ENCODE measurements at regions not wholly inside any gene's neighbourhood (a gene's known extent, or its start where the extent isn't known, plus 50 kb on each side); places are given as distances from the start of the nearest gene placed in this dataset.
"Not testable (repeated sequence)": the region's sequence is repeated elsewhere in the genome, so short reads cannot be mapped to it uniquely, and the experiment has no call there.

DNA sequence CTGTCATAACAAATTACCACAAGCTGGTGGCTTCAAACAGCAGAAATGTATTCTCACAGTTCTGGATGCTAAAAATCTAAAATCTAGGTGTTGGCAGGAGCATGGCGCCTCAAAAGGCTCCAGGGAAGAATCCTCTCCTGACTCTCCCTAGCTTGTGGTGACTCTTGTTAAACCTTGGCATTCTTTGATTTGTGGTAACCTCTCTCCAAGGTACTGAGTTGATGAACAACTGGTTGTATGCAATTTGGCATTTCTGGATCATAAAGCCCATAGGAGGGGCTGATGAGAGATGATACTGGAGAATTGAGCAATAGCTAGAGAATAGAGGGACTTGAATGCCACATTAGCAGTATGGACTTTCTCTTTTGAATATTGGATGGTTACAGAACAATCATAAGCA is 821.8 kb downstream of the TBL1XR1 start:
- Mint-ChIP-seq H3K4me3 (no peak overlapping the region), H3K27ac (no peak overlapping the region), H3K9me3 (ENCODE audit: low read depth) (no peaks in the 10 kb centered on the region), H3K27me3 (no peaks in the 10 kb centered on the region), H3K36me3 (no peaks in the 10 kb centered on the region), H3K4me1 (no peaks in the 10 kb centered on the region)
- CTCF ChIA-PET: no interaction called here
- ATAC-seq (no peak), DNase-seq (no peak)

DNA sequence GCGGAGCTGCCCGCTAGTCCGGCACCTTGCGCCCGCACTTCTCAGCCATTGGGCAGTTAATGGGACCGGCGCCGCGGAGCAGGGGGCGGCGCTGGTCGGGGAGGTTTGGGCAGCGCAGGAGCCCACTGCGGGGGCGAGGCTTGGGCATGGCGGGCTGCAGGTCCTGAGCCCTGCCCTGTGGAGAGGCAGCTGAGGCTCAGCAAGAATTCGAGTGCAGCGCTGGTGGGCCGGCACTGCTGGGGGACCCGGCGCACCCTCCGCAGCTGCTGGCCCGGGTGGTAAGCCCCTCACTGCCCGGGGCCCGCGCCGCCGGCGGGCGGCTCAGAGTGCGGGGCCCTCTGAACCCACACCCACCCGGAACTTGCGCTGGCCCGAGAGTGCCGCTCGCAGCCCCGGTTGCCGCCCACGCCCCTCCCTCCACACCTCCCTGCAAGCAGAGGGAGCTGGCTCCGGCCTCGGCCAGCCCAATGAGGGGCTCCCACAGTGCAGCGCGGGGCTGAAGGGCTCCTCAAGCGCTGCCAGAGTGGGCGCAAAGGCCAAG is 835.0 kb downstream of the TBL1XR1 start:
- H3K4me1 Mint-ChIP-seq: no peaks in the 10 kb centered on the region
- CTCF ChIA-PET: no interaction called here
- H3K9me3 Mint-ChIP-seq (ENCODE audit: low read depth): peaks cover 6% of the 10 kb centered on the region
- H3K36me3 Mint-ChIP-seq: no peaks in the 10 kb centered on the region
- no peak overlapping the region for H3K27ac Mint-ChIP-seq
- DNase-seq (no peak), ATAC-seq (no peak)
- no peaks in the 10 kb centered on the region for H3K27me3 Mint-ChIP-seq
- no peak overlapping the region for H3K4me3 Mint-ChIP-seq

DNA sequence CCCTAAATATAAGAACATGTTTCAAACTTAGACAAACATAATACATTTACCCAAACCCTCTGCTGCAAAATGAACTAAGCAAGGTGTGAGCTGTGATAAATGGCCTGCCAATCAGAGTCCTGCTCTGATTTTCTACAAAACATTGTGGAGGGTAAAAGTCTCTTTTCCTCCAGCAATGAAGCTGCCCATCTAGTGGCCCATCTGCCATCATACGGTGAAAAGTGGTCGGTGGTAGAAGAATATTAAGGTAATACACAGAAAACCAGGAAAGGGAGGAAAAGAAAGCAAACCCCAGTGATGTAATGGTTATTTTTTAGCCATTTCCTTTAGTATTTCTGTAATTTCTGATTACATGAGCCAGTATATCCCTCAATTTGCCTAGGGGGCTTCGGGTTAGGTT is 838.1 kb downstream of the TBL1XR1 start:
- Mint-ChIP-seq H3K9me3 (ENCODE audit: low read depth) (peaks cover 6% of the 10 kb centered on the region), H3K27me3 (no peaks in the 10 kb centered on the region), H3K4me1 (no peaks in the 10 kb centered on the region), H3K4me3 (no peak overlapping the region), H3K36me3 (no peaks in the 10 kb centered on the region), H3K27ac (no peak overlapping the region)
- ATAC-seq (no peak), DNase-seq (no peak)
- CTCF ChIA-PET: no interaction called here

DNA sequence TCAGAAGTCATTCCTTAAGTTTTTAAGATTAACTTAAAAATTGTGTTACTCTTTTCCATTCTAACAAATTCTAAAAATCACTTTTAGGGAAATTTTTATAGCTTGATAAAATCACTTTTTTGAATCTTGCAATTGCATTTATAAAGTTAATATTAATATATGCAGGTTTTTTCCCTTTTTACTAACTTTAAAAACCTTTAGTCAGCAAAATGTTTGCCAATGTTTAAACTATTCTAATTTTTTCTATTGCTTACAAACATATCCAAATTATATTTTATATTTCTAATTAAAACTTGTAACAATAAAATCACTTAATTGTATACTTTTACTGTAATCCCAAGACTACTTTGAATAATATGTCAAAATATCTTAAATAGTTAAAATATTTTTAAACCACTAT is 839.4 kb downstream of the TBL1XR1 start:
- DNase-seq (no peak), ATAC-seq (no peak)
- no peaks in the 10 kb centered on the region for H3K4me1 Mint-ChIP-seq
- CTCF ChIA-PET: no interaction called here
- H3K9me3 Mint-ChIP-seq (ENCODE audit: low read depth): peaks cover 6% of the 10 kb centered on the region
- no peak overlapping the region for H3K27ac Mint-ChIP-seq
- H3K4me3 Mint-ChIP-seq: no peak overlapping the region
- H3K36me3 Mint-ChIP-seq: no peaks in the 10 kb centered on the region
- no peaks in the 10 kb centered on the region for H3K27me3 Mint-ChIP-seq

DNA sequence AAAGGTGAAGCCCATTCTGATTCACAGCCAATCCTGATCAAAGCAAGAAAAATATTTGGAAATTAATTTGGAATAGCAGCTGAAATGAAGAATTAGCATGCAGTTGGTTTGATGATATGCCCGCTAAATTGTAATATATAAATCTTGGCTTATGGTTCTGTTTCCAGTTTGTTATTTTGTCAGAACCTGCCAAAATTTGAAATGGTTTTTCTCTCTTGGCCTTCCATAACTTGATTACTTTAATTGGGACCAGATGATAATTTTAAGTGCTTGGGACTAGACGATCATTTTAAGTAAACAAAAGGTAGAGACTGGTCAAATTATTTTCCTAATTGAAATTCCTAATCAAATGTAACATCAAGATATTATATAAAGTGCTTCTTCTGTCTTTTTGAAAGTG is 842.4 kb downstream of the TBL1XR1 start:
- DNase-seq: no peak
- Mint-ChIP-seq H3K27ac (no peak overlapping the region), H3K4me3 (no peak overlapping the region), H3K4me1 (no peaks in the 10 kb centered on the region), H3K27me3 (no peaks in the 10 kb centered on the region), H3K9me3 (ENCODE audit: low read depth) (peaks cover 3% of the 10 kb centered on the region), H3K36me3 (no peaks in the 10 kb centered on the region)
- CTCF ChIA-PET: no interaction called here
- no peak for ATAC-seq

DNA sequence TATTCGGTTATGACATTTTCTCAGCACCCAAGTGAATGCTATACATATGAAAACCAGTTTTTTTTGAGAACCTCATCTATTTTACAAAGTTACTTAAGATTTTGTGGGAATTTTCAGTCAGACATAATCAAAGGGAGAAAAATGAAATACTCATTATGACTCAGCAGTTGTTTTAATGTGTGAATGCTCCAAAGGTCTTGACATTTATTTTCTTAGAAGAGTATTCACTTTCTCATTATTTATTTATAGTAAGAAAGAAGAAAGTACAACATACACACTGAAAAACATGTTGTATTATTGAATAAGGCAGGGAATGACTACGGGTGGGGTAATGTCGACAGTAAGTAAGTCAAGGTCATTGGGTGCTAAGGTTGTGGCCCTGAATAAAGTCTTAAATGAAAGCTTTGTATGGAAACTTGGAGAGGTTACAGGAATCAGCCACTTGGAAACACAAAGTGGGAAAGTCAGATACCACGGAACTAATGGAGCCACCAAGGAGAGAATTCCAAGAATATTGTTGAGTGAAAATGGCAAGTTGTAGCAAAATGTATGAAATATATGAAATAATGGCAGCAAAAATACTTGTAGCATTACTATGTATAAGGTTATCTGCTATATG is 844.5 kb downstream of the TBL1XR1 start:
- DNase-seq (no peak), ATAC-seq (no peak)
- Mint-ChIP-seq H3K9me3 (ENCODE audit: low read depth) (peaks cover 3% of the 10 kb centered on the region), H3K4me3 (no peak overlapping the region), H3K27me3 (no peaks in the 10 kb centered on the region), H3K36me3 (no peaks in the 10 kb centered on the region), H3K4me1 (no peaks in the 10 kb centered on the region), H3K27ac (no peak overlapping the region)
- CTCF ChIA-PET: no interaction called here

DNA sequence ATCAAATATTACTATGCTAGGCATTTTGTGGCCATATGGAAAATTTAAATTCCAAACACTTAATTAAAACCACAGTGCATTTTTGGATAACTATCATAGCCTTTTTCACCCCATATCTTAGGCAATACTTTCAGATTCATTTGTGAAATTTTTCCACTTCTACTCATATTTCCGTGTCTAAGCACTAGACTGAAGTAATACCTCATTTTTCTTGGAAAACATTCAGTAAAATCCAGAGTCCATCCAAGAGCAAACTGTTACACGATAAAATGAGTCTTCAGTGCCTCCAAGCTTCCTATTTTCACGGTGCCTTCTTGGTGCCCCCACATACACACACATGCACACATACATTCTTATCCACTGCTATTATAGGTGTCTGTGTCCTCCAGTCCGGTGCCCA is 845.9 kb downstream of the TBL1XR1 start:
- ATAC-seq (no peak), DNase-seq (no peak)
- Mint-ChIP-seq H3K27me3 (no peaks in the 10 kb centered on the region), H3K27ac (no peak overlapping the region), H3K9me3 (ENCODE audit: low read depth) (peaks cover 3% of the 10 kb centered on the region), H3K4me3 (no peak overlapping the region), H3K4me1 (no peaks in the 10 kb centered on the region), H3K36me3 (no peaks in the 10 kb centered on the region)
- CTCF ChIA-PET: no interaction called here

DNA sequence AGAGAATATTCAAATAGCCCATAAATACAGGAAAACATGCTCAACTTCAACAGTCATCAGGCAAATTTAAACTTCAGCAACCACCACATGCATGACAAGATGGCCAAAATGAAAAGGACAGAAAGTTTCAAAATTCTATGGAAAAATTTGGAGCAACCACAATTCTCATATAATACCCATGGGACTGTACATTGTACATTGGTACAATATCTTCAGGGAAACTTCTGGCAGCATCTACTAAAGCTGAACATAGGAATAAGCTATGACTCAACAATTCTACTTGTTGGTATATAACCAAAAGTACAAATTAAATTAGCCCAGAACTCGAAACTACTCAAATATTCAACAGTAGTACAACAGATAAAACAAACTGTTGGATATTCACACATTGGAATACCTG is 847.6 kb downstream of the TBL1XR1 start:
- no peaks in the 10 kb centered on the region for H3K36me3 Mint-ChIP-seq
- no peak for ATAC-seq
- H3K27me3 Mint-ChIP-seq: no peaks in the 10 kb centered on the region
- CTCF ChIA-PET: no interaction called here
- no peaks in the 10 kb centered on the region for H3K4me1 Mint-ChIP-seq
- H3K9me3 Mint-ChIP-seq (ENCODE audit: low read depth): peaks cover 3% of the 10 kb centered on the region
- H3K4me3 Mint-ChIP-seq: no peak overlapping the region
- DNase-seq: no peak
- no peak overlapping the region for H3K27ac Mint-ChIP-seq

DNA sequence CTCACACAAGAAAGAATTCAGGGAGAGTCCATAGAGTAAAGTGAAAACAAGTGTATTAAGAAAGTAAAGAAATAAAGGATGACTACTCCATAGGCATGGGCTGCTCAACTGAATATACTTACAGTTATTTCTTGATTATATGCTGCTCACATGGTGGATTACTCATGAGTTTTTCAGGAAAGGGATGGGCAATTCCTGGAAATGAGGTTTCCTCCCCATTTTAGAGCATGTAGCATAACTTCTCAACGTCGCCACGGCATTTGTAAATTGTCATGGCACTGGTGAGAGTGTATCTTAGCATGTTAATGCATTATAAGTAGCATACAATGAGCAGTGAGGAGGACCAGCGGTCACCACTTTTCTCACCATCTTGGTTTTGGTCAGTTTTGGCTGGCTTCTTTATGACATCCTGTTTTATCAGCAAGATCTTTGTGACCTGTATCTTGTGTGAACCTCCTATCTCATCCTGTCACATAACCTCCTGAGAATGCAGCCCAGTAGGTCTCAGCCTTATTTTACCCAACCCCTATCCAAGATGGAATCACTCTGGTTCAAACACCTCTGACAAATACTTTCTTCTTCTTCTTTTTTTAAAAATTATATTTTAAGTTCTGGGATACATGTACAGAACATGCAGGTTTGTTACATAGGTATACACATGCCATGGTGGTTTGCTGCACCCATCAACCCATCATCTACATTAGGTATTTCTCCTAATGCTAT is 849.7 kb downstream of the TBL1XR1 start:
- CTCF ChIA-PET: no interaction called here
- H3K4me3 Mint-ChIP-seq: no peak overlapping the region
- H3K27me3 Mint-ChIP-seq: no peaks in the 10 kb centered on the region
- H3K9me3 Mint-ChIP-seq (ENCODE audit: low read depth): peaks cover 7% of the 10 kb centered on the region
- DNase-seq (no peak), ATAC-seq (no peak)
- no peaks in the 10 kb centered on the region for H3K36me3 Mint-ChIP-seq
- H3K27ac Mint-ChIP-seq: no peak overlapping the region
- no peaks in the 10 kb centered on the region for H3K4me1 Mint-ChIP-seq

DNA sequence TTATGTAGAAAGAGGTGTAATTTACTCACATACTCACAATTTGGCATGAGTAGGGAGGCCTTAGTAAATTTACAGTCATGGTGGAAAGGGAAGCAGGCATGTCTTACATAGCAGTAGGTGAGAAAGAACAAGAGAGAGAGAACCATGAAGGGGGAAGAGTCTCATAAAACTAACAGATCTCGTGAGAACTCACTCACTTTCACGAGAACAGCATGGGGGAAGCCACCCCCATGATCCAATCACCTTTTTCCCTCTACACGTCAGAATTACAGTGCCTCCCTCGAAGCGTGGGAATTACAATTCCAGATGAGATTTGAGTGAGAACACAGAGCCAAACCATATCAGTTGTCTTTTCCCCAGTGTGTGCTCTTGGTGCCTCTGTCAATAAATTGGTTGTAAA is 855.3 kb downstream of the TBL1XR1 start:
- CTCF ChIA-PET: no interaction called here
- Mint-ChIP-seq H3K9me3 (ENCODE audit: low read depth) (peaks cover 6% of the 10 kb centered on the region), H3K4me1 (no peaks in the 10 kb centered on the region), H3K4me3 (no peak overlapping the region), H3K27ac (no peak overlapping the region), H3K27me3 (no peaks in the 10 kb centered on the region), H3K36me3 (no peaks in the 10 kb centered on the region)
- no peak for ATAC-seq
- no peak for DNase-seq

DNA sequence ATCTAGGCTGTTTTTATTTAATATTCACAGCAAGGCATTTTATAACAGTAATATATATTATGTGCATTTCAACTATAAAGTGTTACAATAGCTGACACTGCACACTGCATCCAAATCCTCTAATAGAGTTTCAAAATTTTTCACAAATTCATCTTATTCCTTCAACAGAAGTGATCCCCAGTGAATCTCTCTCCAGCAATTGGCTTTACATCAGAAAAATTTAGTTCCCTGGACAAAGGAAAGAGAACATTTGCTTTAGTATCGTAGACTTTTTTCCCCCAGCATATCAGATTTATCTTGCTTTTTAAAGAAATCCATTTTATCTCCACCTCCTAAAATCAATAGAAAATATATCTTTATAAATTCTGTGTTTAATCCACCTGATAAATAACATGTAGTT is 868.6 kb downstream of the TBL1XR1 start:
- H3K9me3 Mint-ChIP-seq (ENCODE audit: low read depth): peaks cover 9% of the 10 kb centered on the region
- no peak overlapping the region for H3K4me3 Mint-ChIP-seq
- no peak overlapping the region for H3K27ac Mint-ChIP-seq
- no peaks in the 10 kb centered on the region for H3K4me1 Mint-ChIP-seq
- H3K36me3 Mint-ChIP-seq: no peaks in the 10 kb centered on the region
- CTCF ChIA-PET: no interaction called here
- ATAC-seq (no peak), DNase-seq (no peak)
- no peaks in the 10 kb centered on the region for H3K27me3 Mint-ChIP-seq

DNA sequence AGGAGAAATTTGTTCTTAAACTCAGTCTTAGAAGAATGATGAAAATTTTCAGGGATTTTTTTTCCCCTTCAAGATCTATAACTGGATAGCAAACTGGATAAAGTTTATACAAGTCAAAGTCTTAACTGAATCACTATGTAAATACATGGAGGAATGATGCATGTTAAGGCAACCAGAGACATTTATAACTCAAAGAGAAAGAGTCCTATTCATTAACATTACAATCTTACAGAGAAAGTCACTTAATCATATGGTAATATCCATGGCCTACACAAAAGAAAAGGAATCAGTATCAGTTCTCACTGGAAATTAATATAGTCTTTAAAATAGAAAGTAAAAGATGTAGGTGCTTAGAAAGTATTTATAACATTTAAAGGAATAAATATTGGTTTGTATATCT is 869.1 kb downstream of the TBL1XR1 start:
- Mint-ChIP-seq H3K9me3 (ENCODE audit: low read depth) (peaks cover 12% of the 10 kb centered on the region), H3K27ac (no peak overlapping the region), H3K4me1 (no peaks in the 10 kb centered on the region), H3K36me3 (no peaks in the 10 kb centered on the region), H3K4me3 (no peak overlapping the region), H3K27me3 (no peaks in the 10 kb centered on the region)
- DNase-seq: no peak
- CTCF ChIA-PET: no interaction called here
- ATAC-seq: no peak

DNA sequence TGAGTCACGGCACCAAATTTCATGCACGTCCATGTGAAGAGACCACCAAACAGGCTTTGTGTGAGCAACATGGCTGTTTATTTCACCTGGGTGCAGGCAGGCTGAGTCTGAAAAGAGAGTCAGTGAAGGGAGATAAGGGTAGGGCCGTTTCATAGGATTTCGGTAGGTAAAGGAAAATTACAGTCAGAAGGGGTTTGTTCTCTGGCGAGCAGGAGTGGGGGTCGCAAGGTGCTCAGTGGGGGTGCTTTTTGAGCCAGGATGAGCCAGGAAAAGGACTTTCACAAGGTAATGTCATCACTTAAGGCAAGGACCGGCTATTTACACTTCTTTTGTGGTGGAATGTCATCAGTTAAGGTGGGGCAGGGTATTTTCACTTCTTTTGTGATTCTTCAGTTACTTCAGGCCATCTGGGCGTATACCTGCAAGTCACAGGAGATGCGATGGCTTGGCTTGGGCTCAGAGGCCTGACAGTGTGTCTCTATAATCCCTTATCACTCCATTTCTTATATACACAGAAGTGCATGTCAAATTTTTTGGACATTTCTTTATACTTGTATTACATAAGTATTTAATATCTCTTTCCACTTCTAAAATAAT is 870.3 kb downstream of the TBL1XR1 start:
- H3K27me3 Mint-ChIP-seq, ATAC-seq, H3K4me3 Mint-ChIP-seq, H3K4me1 Mint-ChIP-seq, H3K36me3 Mint-ChIP-seq, DNase-seq, H3K27ac Mint-ChIP-seq, CTCF ChIA-PET: not testable (repeated sequence)
- H3K9me3 Mint-ChIP-seq (ENCODE audit: low read depth): peaks cover 13% of the 10 kb centered on the region

DNA sequence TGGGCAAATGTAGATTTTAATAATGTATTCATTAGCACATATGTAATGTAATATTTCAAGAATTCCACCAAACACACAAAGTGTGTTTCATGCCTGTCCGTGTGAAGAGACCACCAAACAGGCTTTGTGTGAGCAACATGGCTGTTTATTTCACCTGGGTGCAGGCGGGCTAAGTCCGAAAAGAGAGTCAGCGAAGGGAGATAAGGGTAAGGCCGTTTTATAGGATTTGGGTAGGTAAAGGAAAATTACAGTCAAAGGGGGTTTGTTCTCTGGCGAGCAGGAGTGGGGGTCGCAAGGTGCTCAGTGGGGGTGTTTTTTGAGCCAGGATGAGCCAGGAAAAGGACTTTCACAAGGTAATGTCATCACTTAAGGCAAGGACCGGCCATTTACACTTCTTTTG is 875.8 kb downstream of the TBL1XR1 start:
- H3K9me3 Mint-ChIP-seq (ENCODE audit: low read depth): peaks cover 19% of the 10 kb centered on the region
- CTCF ChIA-PET, H3K36me3 Mint-ChIP-seq, DNase-seq, H3K27ac Mint-ChIP-seq, H3K27me3 Mint-ChIP-seq, H3K4me3 Mint-ChIP-seq, ATAC-seq, H3K4me1 Mint-ChIP-seq: not testable (repeated sequence)
